Tibial nerve (tissue), 4 donors: ENCODE measurements at regions not wholly inside any gene's neighbourhood (a gene's known extent, or its start where the extent isn't known, plus 50 kb on each side); places are given as distances from the start of the nearest gene placed in this dataset.

Source experiments
- CTCF ChIP-seq, 5 experiments: fragments of 200-600 bp in 3 of 5; fragments of 450-650 bp in 2 of 5; sonication (generic) in 3 of 5; IDR thresholded peaks; one replicate each; pipeline ENCODE4 v1.5.1; 2016 to 2019; ENCODE audit warnings: antibody characterized with exemption in 5 of 5, mild to moderate bottlenecking in 3 of 5, moderate library complexity in 2 of 5
- EP300 ChIP-seq, 2 donors: sonication (generic); formaldehyde crosslinking; IDR thresholded peaks; one replicate each; pipeline ENCODE4 v1.6.1; 2017; ENCODE audit warnings: antibody characterized with exemption in 2 of 2, mild to moderate bottlenecking in 1 of 2
- POLR2A ChIP-seq, 2 donors: fragments of 450-650 bp; IDR thresholded peaks; one replicate each; pipeline ENCODE4 v1.6.1; 2017; ENCODE audit warnings: antibody characterized with exemption in 2 of 2, mild to moderate bottlenecking in 2 of 2, moderate library complexity in 2 of 2

GRCh38 chr6:67411036-67411435, 1224.0 kb upstream of the ADGRB3 start:
- TF ChIP-seq CTCF (IDR thresholded peaks at IDR 0.05) = no peak
- no peak for TF ChIP-seq POLR2A (IDR thresholded peaks at IDR 0.05)
- TF ChIP-seq EP300 (IDR thresholded peaks at IDR 0.05) = no peak
